Ammon's horn (tissue), 1 donor: ENCODE measurements at regions not wholly inside any gene's neighbourhood (a gene's known extent, or its start where the extent isn't known, plus 50 kb on each side); places are given as distances from the start of the nearest gene placed in this dataset.

ENCODE experiments used
- DNase-seq: peaks from one replicate; pipeline ENCODE4 v3.0.0-alpha.2; 2016; ENCODE audit warnings: low spot score

GRCh38 chr14:36083317-36083716, 93.2 kb downstream of the PTCSC3 start:
- DNase-seq, result no peak

DNA sequence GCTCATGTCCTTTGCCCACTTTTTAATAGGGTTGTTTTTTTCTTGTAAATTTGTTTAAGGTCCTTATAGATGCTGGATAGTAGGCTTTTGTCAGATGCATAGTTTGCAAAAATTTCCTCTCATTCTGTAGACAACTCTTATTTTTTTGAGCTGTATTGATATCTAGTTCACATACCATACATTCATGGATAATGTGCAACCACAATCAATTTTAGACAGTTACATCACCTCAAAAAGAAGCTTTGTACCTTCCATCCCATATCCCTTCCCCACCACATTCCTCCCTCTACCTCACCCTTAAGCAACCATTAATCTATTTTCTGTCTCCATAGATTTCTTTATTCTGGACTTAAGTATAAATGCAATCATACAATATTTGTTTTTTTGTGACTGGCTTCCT, 98.4 kb downstream of the PTCSC3 start:
- no peak for DNase-seq

DNA sequence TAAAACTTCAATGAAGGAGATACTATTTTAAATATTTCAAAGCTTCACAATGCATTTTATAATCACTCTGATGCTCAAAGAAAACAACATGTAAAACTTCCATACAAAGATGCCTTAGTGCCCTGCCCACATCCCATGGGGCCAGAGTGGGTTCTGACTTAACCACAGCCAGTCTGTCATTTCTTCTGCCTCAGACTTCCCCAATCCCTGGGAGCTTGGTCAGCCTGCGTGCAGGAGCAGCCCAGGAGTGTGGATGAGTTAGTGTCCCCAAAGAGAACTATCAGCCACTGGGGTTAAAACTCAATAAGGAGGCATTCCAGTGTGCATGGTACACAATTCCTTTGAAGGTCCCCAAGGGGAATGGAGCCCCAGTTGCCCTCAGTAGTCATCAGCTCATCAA, 100.3 kb downstream of the PTCSC3 start:
- no peak for DNase-seq

GRCh38 chr14:36075203-36075602, 101.3 kb downstream of the PTCSC3 start:
- no peak for DNase-seq

- no peak for DNase-seq
Measured at GRCh38 chr14:36070720-36071043, 105.8 kb downstream of the PTCSC3 start.

DNA sequence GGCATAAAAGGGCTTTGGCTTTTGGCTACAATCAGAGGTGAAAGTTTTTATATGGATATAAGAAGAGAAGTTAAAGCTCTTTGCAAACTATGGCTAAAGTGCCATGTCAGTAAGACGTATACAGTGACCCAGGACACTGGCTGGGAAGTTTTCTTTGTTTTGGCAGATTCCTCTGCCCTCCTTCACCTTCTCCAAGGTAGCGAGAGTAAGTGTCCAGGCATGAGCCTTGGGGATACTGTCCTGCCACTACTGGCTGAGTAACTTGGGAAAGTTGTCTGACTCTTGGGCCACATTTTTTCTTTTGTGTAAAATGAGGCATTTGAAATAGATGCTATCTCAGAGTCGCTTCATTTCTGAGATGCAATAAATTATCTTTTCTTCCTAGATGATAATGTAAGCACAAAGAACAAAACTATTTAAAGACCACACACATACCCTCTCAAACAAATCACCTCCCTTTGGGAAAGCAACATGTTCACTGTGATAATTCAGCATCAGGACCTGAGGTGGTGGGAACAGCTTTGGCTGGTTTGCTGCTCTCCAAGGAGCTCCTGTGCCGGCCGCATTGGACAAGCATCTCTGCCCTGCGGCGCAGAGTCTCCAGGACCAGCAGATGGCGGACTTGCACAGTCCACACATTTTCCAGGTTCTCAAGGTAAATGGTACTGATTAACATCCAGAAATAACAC, 106.3 kb downstream of the PTCSC3 start:
- DNase-seq, result peak; percentile 84

DNA sequence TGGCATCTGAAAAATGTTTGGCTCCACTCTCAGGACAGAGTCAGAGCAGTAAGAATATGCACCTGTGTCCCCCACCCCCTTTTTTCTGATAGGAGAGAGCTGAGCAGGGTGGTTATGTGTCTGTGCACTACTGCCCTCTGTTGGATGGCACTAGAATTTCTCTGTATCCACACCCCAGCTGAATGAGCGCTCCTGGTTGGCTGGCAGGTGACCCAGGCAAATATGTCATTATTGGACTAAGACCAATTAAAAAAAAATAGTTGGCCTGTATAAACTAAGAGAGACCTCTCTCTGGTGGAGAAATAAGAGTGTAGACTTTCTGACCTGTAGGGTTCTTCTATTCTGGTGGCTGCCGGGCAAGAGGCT, 107.0 kb downstream of the PTCSC3 start:
- DNase-seq, result peak; percentile 82

DNA sequence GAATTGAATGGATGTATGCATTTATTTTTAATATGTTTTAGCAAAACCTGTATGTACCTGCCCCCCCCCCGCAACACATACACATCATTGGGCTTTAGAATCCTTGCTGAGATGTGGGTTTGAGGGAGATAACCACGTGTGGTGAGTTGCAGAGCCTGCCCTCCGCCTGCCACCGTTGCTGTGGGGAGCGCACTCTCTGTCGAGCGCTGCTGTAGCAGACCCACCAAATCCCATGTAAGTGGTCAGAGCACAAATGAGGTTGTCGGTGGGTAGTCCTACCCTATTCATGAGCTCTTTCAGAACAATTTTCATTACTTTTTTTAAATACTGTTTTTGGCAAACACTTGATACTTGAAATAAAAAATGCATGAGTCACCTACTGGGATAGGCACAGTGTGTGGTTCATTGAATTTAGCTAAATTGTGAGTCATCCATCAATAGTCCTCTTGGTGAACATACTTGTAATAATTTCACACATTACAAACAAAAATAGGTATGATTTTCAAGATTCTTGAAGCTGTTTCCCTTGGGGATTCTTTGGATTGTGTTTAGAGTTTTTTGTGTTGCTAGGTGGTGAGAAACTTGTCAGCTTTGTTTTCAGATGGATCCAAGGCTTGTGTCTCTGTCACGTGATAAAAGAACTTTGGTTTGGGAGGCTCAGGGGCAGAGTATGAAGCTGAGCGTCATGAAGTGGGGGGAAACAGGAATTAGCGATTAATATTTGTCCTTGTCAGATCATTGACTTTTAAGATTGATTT, 107.6 kb downstream of the PTCSC3 start:
- peak; percentile 28 for DNase-seq

GRCh38 chr14:36067428-36068187, 108.9 kb downstream of the PTCSC3 start:
- no peak for DNase-seq

DNA sequence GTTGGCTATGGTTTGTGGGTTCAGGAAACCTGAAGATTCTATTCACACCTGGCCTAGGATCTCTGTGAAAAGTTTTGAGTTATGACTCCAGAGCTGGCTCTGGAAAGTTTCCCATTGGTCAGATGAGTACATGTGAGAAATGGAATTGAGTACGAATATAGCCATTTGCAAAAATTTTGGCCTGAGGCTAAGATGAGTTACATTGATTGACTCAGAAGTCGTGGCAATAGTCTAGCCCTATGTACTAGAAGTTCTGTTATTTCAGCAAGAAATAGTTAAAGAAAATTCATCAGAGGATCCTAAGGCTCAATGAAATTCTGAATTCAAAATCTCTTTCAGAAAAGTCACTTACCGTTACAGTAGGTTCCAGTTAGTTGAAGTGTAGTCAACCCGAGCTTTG, 109.9 kb downstream of the PTCSC3 start:
- no peak for DNase-seq

- DNase-seq, result no peak
Measured at GRCh38 chr14:36065831-36066230, 110.7 kb downstream of the PTCSC3 start.

GRCh38 chr14:36059531-36059930, 117.0 kb downstream of the PTCSC3 start:
- no peak for DNase-seq

DNA sequence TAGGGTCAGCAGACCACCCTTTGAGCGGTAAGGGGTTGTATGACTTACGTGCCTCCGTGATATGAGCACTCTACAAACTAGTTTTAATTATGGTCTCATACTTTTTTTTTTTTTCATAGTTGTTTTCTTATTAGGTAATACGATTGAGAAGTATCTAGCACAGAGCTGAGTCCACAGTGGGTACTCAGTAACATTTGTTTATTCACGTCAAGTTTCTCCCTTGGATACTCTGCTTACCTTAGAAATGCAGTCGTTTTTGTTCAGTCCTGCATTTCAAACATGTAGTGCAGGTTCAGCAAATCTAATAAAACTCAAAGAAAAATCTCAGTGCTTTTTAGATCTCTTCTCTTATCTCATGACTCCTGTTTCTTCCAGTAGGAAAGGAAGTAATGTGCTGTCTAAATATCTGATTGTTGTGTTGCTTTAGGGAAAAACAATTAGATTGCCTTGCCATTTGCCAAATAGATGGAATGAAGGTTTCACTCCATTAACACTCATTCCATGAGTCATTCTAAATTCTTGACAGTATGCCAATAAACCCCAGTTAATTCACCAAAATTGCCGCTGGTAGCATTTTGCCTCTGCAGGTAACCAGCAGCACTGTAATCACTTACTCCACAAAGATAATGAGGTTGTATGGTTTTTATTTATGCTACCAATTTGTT, 118.9 kb downstream of the PTCSC3 start:
- DNase-seq, result no peak

GRCh38 chr14:36056845-36057244, 119.7 kb downstream of the PTCSC3 start:
- DNase-seq, result no peak

DNA sequence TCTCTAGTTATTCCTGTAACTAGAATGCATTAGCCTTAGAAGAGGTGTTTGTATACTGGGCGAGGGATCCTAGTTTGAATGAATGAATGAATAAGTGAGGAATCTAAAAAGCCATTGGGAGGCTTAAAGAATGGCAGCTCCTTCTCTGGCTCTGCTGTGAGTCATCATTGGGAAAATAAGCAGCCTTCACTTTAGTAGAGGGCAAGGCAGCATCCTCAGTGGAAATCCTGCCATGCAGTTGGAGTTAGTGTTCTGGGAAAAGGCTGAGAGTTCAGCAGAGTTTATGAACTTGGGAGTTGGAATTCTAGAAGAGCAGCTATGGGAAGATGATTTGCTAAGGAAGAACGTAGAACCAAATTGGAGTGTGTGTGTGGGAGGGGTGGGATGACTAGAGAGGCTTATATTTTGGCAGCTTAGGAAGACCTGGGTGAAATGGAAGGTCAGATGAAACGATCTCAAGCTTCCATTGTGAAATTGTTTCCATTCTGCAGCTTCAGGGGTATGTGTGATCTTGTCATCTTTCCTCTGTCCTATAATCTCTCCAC, 120.8 kb downstream of the PTCSC3 start:
- DNase-seq, result no peak

DNA sequence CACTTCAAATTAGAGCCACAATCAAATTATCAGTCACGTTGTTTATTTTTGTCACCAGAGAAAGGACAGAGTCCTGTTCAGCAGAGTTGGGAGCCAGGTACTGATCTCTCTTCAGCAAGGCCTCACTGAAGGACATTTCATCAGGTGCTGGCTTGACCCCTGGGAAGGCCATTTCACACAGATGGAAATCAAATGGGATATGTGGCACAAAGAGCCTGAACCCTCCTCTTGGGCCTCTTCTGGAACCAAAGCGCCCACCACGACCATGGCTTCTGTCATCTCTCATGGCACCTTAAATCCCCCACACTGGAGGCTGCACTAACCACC, 121.5 kb downstream of the PTCSC3 start:
- no peak for DNase-seq

GRCh38 chr14:36054353-36055051, 122.0 kb downstream of the PTCSC3 start:
- no peak for DNase-seq

DNA sequence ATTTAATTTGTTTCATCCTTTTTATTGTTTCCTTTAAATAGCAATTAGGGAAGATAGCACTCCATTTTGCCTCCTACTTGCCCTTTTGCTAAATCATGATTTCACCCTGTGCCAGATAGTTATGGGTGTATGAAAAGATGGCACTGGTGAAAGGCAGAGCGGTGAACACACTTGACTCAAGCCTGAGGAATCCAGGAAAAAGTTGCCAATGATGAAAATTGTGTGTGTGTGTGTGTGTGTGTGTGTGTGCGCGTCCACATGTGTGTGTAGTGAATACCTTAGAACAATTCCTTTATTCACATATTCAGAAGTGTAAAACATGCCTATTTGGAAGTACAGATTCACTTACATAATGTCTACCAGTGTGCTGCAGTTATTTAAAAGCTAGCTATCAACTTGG, 123.8 kb downstream of the PTCSC3 start:
- no peak for DNase-seq

DNA sequence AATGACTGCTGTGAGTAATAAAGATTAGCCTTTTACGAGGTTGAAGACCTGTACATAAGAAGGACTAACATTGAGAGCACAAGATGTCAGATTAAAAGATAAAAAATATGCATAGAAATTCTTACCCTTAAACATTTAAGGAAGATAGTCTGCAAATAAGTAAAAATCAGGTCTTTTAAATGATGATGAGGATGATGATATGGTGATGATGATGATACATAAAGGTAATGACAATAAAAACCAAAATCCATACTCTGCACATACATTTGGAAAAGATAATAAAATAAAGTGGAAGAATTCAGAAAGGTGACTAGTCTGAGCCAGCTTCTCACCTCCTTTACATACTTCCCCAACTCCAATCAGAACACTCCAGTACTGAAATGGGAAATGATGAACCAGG, 124.5 kb downstream of the PTCSC3 start:
- DNase-seq, result no peak

- no peak for DNase-seq
Measured at GRCh38 chr14:36048667-36049066, 127.9 kb downstream of the PTCSC3 start.

- DNase-seq, result no peak
Measured at GRCh38 chr14:36047912-36048311, 128.6 kb downstream of the PTCSC3 start.

DNA sequence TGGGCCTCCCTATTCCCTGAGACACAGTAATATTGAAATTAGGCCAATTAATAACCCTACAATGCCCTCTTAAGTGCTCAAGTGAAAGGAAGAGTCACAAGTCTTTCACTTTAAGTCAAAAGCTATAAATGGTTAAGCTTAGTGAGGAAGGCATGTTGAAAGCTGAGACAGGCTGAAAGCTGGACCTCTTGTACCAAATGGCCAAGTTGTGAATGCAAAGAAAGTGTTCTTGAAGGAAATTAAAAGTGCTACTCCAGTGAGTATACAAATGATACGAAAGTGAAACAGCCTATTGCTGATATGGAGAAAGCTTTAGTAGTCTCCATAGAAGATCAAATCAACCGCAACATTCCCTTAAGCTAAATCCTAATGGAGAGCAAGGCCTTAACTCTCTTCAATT, 140.8 kb downstream of the PTCSC3 start:
- DNase-seq, result no peak
